ENCODE measurements at regions not wholly inside any gene's neighbourhood (a gene's known extent, or its start where the extent isn't known, plus 50 kb on each side); places are given as distances from the start of the nearest gene placed in this dataset.

GRCh38 chr12:58254463-58255100 is 313.2 kb downstream of the ATP23 start (continued):
- no peak for TF ChIP-seq REST (IDR thresholded peaks at IDR 0.05; ENCODE audit: low read depth, low read length)
- TF ChIP-seq SMC3 (IDR thresholded peaks at IDR 0.05; ENCODE audit: low read depth, low read length) = no peak
- no peak for TF ChIP-seq RAD21 (IDR thresholded peaks at IDR 0.05; ENCODE audit: low read length)
- TF ChIP-seq ELF1 (IDR thresholded peaks at IDR 0.05) = no peak
- TF ChIP-seq MEF2A (IDR thresholded peaks at IDR 0.05; ENCODE audit: borderline replicate concordance, low read depth) = no peak
- no peak for TF ChIP-seq CTCF (IDR thresholded peaks at IDR 0.05)

GRCh38 chr12:58262796-58263195 is 321.4 kb downstream of the ATP23 start:
- ChIA-PET POLR2A (no interaction called here), CTCF (interaction anchor here (0.6 kb wide), 1 partner anchor 1272 kb away, joined by 3 read pairs; no protein-coding TSS in a partner anchor)
- no peak overlapping the region for H3K4me3 ChIP-seq (ENCODE audit: low read depth in 2 of 2, low read length in 1 of 2)
- no peaks in the 10 kb centered on the region for H3K9me2 ChIP-seq
- H3K9me3 ChIP-seq = no peaks in the 10 kb centered on the region
- no peaks in the 10 kb centered on the region for H3K79me2 ChIP-seq (ENCODE audit: insufficient read depth)
- TF ChIP-seq CHD2 (IDR thresholded peaks at IDR 0.05; ENCODE audit: low read length, partially characterized antibody) = no peak
- no peak overlapping the region for H3K27ac ChIP-seq (ENCODE audit: low read depth in 2 of 2, low read length in 1 of 2)
- no peak for DNase-seq
- H3K27me3 ChIP-seq (ENCODE audit: insufficient read depth) = peaks cover 10% of the 10 kb centered on the region; the same call in 1 of the 2 replicates
- H3K4me1 ChIP-seq (ENCODE audit: control insufficient read depth in 1 of 2, insufficient read depth in 2 of 2, low read depth in 1 of 2, low read length in 1 of 2) = no peaks in the 10 kb centered on the region
- 15% methylated on average over 1 of the region's 1 CpG for WGBS (ENCODE audit: low lambda C conversion rate)
- H4K20me1 ChIP-seq (ENCODE audit: insufficient read depth) = no peaks in the 10 kb centered on the region
- no peaks in the 10 kb centered on the region for H3F3A ChIP-seq (replicated peaks; ENCODE audit: insufficient read depth)
- H3K4me2 ChIP-seq = no peak overlapping the region
- H2AFZ ChIP-seq (ENCODE audit: low read depth) = no peak overlapping the region
- H3K36me3 ChIP-seq (replicated peaks in 1 of 2; ENCODE audit: control insufficient read depth in 1 of 2, insufficient read depth in 2 of 2, low read length in 1 of 2) = no peaks in the 10 kb centered on the region
- no peak overlapping the region for H3K9ac ChIP-seq

GRCh38 chr12:58263816-58264215 is 322.4 kb downstream of the ATP23 start:
- no peak for TF ChIP-seq SMC3 (IDR thresholded peaks at IDR 0.05; ENCODE audit: low read depth, low read length)
- TF ChIP-seq MEF2A (IDR thresholded peaks at IDR 0.05; ENCODE audit: borderline replicate concordance, low read depth) = no peak
- H3K9me3 ChIP-seq = no peaks in the 10 kb centered on the region
- H4K20me1 ChIP-seq (ENCODE audit: insufficient read depth) = no peaks in the 10 kb centered on the region
- H3K27me3 ChIP-seq (ENCODE audit: insufficient read depth) = peaks cover 10% of the 10 kb centered on the region; the same call in 1 of the 2 replicates
- H3K36me3 ChIP-seq (replicated peaks in 1 of 2; ENCODE audit: control insufficient read depth in 1 of 2, insufficient read depth in 2 of 2, low read length in 1 of 2) = no peaks in the 10 kb centered on the region
- no peak overlapping the region for H3K4me2 ChIP-seq
- WGBS (ENCODE audit: low lambda C conversion rate) = 0% methylated on average over 1 of the region's 1 CpG
- no peaks in the 10 kb centered on the region for H3K9me2 ChIP-seq
- ChIA-PET POLR2A (no interaction called here), CTCF (interaction anchor here (0.7 kb wide), 1 partner anchor 8 kb away, joined by 3 read pairs; no protein-coding TSS in a partner anchor)
- no peak overlapping the region for H3K27ac ChIP-seq (ENCODE audit: low read depth in 2 of 2, low read length in 1 of 2)
- no peak overlapping the region for H3K9ac ChIP-seq
- no peaks in the 10 kb centered on the region for H3K79me2 ChIP-seq (ENCODE audit: insufficient read depth)
- no peaks in the 10 kb centered on the region for H3K4me1 ChIP-seq (ENCODE audit: control insufficient read depth in 1 of 2, insufficient read depth in 2 of 2, low read depth in 1 of 2, low read length in 1 of 2)
- no peaks in the 10 kb centered on the region for H3F3A ChIP-seq (replicated peaks; ENCODE audit: insufficient read depth)
- no peak for DNase-seq
- H2AFZ ChIP-seq (ENCODE audit: low read depth) = no peak overlapping the region
- H3K4me3 ChIP-seq (ENCODE audit: low read depth in 2 of 2, low read length in 1 of 2) = no peak overlapping the region
